ENCODE measurements at regions not wholly inside any gene's neighbourhood (a gene's known extent, or its start where the extent isn't known, plus 50 kb on each side); places are given as distances from the start of the nearest gene placed in this dataset.

DNA sequence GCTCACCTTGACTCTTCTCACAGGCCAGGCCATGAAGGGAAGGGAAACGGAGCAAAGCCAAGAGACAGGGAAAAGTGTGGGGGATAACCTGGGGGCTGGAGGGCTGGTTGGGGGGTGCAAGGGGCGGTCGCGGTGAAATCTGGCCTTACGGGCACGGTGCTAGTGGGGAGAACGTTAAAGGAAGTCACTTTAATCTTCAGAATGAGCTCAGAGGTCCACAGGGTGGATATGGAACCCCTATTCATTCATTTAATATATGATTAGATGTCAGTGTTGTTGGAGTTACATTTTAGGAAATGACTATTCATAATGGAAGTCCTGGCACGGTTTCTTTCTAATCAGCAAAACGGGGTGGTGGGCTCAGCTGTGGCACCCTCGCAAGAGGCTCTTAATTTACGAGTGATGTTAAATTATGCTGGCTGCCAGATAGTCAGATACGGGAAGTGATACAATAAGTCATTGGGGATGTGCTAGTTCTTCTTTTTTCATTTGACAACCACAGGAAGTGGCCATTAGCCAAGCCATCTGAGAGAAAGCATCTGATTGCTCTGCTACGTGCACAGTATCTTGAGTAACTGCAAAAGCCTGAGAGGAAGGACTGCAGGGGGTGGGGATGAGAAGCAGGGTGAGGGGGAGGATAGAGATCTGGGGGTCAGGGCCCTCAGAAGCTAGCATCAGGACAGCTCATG lies 253.0 kb downstream of the QKI start:
- DNase-seq, result peak in 1 of 5 donors; percentile 9
- no peaks in the 10 kb centered on the region for H3K36me3 Mint-ChIP-seq
- ChIA-PET CTCF (interaction anchor here (1.8 kb wide), 1 partner anchor 14 kb away, joined by 4 read pairs; no protein-coding TSS in a partner anchor), POLR2A (no interaction called here)
- no peaks in the 10 kb centered on the region for H3K9me3 Mint-ChIP-seq
- no peak overlapping the region for H3K4me3 ChIP-seq (ENCODE audit: low read length)
- no peaks in the 10 kb centered on the region for H3K36me3 ChIP-seq (ENCODE audit: insufficient read depth, low read length)
- no peak overlapping the region for H3K27ac ChIP-seq (ENCODE audit: low read depth, low read length)
- no peaks in the 10 kb centered on the region for H3K9me3 ChIP-seq (ENCODE audit: low read length)
- peaks cover 13 to 16% (median 16%) of the 10 kb centered on the region in 3 donors for H3K4me1 Mint-ChIP-seq
- peak overlapping the region in 5 of 7 donors; percentile 29 to 80 (median 65) for H3K4me3 Mint-ChIP-seq
- peak overlapping the region in 5 of 8 donors; percentile 13 to 82 (median 74) for H3K27ac Mint-ChIP-seq
- peaks cover 4% of the 10 kb centered on the region for H3K4me1 ChIP-seq (ENCODE audit: insufficient read depth, low read length)
- no peaks in the 10 kb centered on the region for H3K27me3 ChIP-seq (ENCODE audit: insufficient read depth, low read length, poor library complexity, severe bottlenecking)
- H3K27me3 Mint-ChIP-seq, result peaks cover 0 to 4% of the 10 kb centered on the region in 2 donors

DNA sequence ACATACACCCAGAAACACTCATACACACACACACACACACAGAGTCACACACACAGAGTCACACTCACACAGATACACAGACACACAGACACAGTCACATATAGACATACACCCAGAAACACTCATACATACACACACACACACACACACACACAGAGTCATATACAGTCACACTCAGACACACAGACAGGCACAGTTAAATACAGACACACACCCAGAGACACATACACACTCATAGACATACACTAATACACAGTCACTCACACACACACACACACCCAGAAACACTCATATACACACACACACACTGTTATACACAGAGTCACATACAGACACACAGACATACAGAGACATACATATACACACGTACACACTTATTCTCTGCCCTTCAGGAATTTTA lies 250.9 kb downstream of the QKI start:
- no peaks in the 10 kb centered on the region for H3K36me3 Mint-ChIP-seq
- ChIA-PET CTCF (no interaction called here), POLR2A (no interaction called here)
- peaks cover 3 to 17% of the 10 kb centered on the region in 2 donors for H3K27me3 Mint-ChIP-seq
- peaks cover 3% of the 10 kb centered on the region for H3K27me3 ChIP-seq (ENCODE audit: insufficient read depth, low read length, poor library complexity, severe bottlenecking)
- no peak for DNase-seq
- no peaks in the 10 kb centered on the region for H3K36me3 ChIP-seq (ENCODE audit: insufficient read depth, low read length)
- no peaks in the 10 kb centered on the region for H3K9me3 Mint-ChIP-seq
- H3K9me3 ChIP-seq (ENCODE audit: low read length), result no peaks in the 10 kb centered on the region
- H3K4me1 ChIP-seq (ENCODE audit: insufficient read depth, low read length), result peaks cover 4% of the 10 kb centered on the region
- no peak overlapping the region for H3K27ac Mint-ChIP-seq
- H3K4me1 Mint-ChIP-seq, result peaks cover 13 to 19% (median 16%) of the 10 kb centered on the region in 3 donors
- H3K4me3 Mint-ChIP-seq, result no peak overlapping the region
- H3K4me3 ChIP-seq (ENCODE audit: low read length), result no peak overlapping the region
- H3K27ac ChIP-seq (ENCODE audit: low read depth, low read length), result no peak overlapping the region

- no peak overlapping the region for H3K27ac Mint-ChIP-seq
- H3K9me3 ChIP-seq (ENCODE audit: low read length), result no peaks in the 10 kb centered on the region
- no peaks in the 10 kb centered on the region for H3K36me3 Mint-ChIP-seq
- peaks cover 4% of the 10 kb centered on the region for H3K4me1 ChIP-seq (ENCODE audit: insufficient read depth, low read length)
- no peak overlapping the region for H3K4me3 ChIP-seq (ENCODE audit: low read length)
- no peak for DNase-seq
- no peak overlapping the region for H3K27ac ChIP-seq (ENCODE audit: low read depth, low read length)
- H3K4me3 Mint-ChIP-seq, result no peak overlapping the region
- no peaks in the 10 kb centered on the region for H3K36me3 ChIP-seq (ENCODE audit: insufficient read depth, low read length)
- peaks cover 3 to 17% of the 10 kb centered on the region in 2 donors for H3K27me3 Mint-ChIP-seq
- peaks cover 3% of the 10 kb centered on the region for H3K27me3 ChIP-seq (ENCODE audit: insufficient read depth, low read length, poor library complexity, severe bottlenecking)
- H3K9me3 Mint-ChIP-seq, result no peaks in the 10 kb centered on the region
- H3K4me1 Mint-ChIP-seq, result peaks cover 13 to 19% (median 16%) of the 10 kb centered on the region in 3 donors
- CTCF ChIA-PET, result no interaction called here
- POLR2A ChIA-PET, result no interaction called here
Observed at GRCh38 chr6:163663575-163663974, 249.1 kb downstream of the QKI start.

GRCh38 chr6:163662604-163663225 lies 248.2 kb downstream of the QKI start:
- Histone ChIP-seq H3K36me3 (ENCODE audit: insufficient read depth, low read length) (no peaks in the 10 kb centered on the region), H3K9me3 (ENCODE audit: low read length) (no peaks in the 10 kb centered on the region), H3K4me1 (ENCODE audit: insufficient read depth, low read length) (peaks cover 4% of the 10 kb centered on the region), H3K4me3 (ENCODE audit: low read length) (no peak overlapping the region), H3K27me3 (ENCODE audit: insufficient read depth, low read length, poor library complexity, severe bottlenecking) (peaks cover 3% of the 10 kb centered on the region), H3K27ac (ENCODE audit: low read depth, low read length) (no peak overlapping the region)
- H3K9me3 Mint-ChIP-seq, result no peaks in the 10 kb centered on the region
- no peak for DNase-seq
- peaks cover 3 to 17% of the 10 kb centered on the region in 2 donors for H3K27me3 Mint-ChIP-seq
- no peak overlapping the region for H3K27ac Mint-ChIP-seq
- H3K4me1 Mint-ChIP-seq, result peaks cover 7 to 13% (median 12%) of the 10 kb centered on the region in 3 donors
- CTCF ChIA-PET, result no interaction called here
- no peaks in the 10 kb centered on the region for H3K36me3 Mint-ChIP-seq
- H3K4me3 Mint-ChIP-seq, result no peak overlapping the region
- POLR2A ChIA-PET, result no interaction called here

- Histone ChIP-seq H3K36me3 (ENCODE audit: insufficient read depth, low read length) (no peaks in the 10 kb centered on the region), H3K9me3 (ENCODE audit: low read length) (no peaks in the 10 kb centered on the region), H3K4me1 (ENCODE audit: insufficient read depth, low read length) (no peaks in the 10 kb centered on the region), H3K27ac (ENCODE audit: low read depth, low read length) (no peak overlapping the region), H3K27me3 (ENCODE audit: insufficient read depth, low read length, poor library complexity, severe bottlenecking) (peaks cover 3% of the 10 kb centered on the region), H3K4me3 (ENCODE audit: low read length) (no peak overlapping the region)
- CTCF ChIA-PET, result no interaction called here
- Mint-ChIP-seq H3K36me3 (no peaks in the 10 kb centered on the region), H3K27ac (peak overlapping the region in 1 of 8 donors; percentile 56), H3K27me3 (peaks cover 3 to 24% of the 10 kb centered on the region in 2 donors), H3K9me3 (no peaks in the 10 kb centered on the region), H3K4me1 (peaks cover 0 to 3% (median 0%) of the 10 kb centered on the region in 3 donors), H3K4me3 (no peak overlapping the region)
- DNase-seq, result no peak
- POLR2A ChIA-PET, result no interaction called here
Observed at GRCh38 chr6:163661272-163661671, 246.8 kb downstream of the QKI start.

GRCh38 chr6:163659803-163660202 lies 245.3 kb downstream of the QKI start:
- H3K36me3 ChIP-seq (ENCODE audit: insufficient read depth, low read length), result no peaks in the 10 kb centered on the region
- ChIA-PET POLR2A (no interaction called here), CTCF (no interaction called here)
- no peaks in the 10 kb centered on the region for H3K9me3 ChIP-seq (ENCODE audit: low read length)
- no peaks in the 10 kb centered on the region for H3K4me1 ChIP-seq (ENCODE audit: insufficient read depth, low read length)
- DNase-seq, result no peak
- Mint-ChIP-seq H3K36me3 (no peaks in the 10 kb centered on the region), H3K27me3 (peaks cover 3 to 28% of the 10 kb centered on the region in 2 donors), H3K4me3 (no peak overlapping the region), H3K4me1 (peaks cover 0 to 3% (median 0%) of the 10 kb centered on the region in 3 donors), H3K27ac (no peak overlapping the region), H3K9me3 (no peaks in the 10 kb centered on the region)
- H3K4me3 ChIP-seq (ENCODE audit: low read length), result no peak overlapping the region
- H3K27ac ChIP-seq (ENCODE audit: low read depth, low read length), result no peak overlapping the region
- H3K27me3 ChIP-seq (ENCODE audit: insufficient read depth, low read length, poor library complexity, severe bottlenecking), result peaks cover 3% of the 10 kb centered on the region

DNA sequence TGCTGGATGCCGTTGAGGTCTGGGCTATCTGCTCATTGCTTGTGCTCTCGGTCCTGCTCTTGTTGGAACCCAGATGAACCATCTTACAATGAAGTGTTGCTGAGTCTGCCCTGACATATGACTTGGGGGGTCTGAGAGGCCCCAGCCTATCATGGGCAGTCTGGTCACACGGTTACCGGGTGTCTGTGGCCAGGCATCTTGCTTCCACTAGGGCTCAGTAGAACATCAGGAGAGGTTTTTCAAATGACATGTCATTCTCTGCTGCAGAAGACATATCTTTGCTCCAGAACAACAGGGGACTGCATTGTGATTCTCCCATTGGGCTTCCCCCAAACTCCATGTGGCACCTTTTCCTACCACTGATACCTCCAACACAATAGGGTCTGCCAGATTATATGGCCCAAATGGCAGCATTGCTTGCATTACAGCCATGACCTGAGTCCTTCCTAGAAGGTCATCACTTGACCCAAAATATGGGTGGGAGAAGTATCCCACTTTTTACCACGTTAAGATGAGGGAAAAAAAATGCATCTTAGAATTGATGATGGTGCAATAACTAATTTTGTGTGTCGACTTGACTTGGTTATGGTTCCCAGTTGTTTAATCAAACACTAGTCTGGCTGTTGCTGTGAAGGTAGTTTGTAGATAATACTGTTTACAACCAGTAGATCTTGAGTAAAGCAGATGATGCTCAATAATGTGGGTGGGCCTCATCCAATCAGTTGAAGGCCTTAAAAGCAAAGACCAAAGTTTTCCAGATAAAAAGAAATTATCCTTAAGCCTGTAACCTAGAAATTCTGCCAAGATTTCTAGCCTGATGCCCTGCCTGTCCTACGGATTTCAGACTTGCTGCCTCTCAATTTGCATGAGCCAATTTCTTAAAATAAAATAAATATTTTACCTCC lies 241.0 kb downstream of the QKI start:
- ChIA-PET POLR2A (no interaction called here), CTCF (no interaction called here)
- no peak overlapping the region for H3K27ac ChIP-seq (ENCODE audit: low read depth, low read length)
- Mint-ChIP-seq H3K27ac (no peak overlapping the region), H3K9me3 (no peaks in the 10 kb centered on the region), H3K4me3 (no peak overlapping the region), H3K4me1 (no peaks in the 10 kb centered on the region), H3K27me3 (peaks cover 2 to 14% of the 10 kb centered on the region in 2 donors), H3K36me3 (no peaks in the 10 kb centered on the region)
- no peaks in the 10 kb centered on the region for H3K36me3 ChIP-seq (ENCODE audit: insufficient read depth, low read length)
- no peaks in the 10 kb centered on the region for H3K9me3 ChIP-seq (ENCODE audit: low read length)
- no peak overlapping the region for H3K4me3 ChIP-seq (ENCODE audit: low read length)
- no peaks in the 10 kb centered on the region for H3K27me3 ChIP-seq (ENCODE audit: insufficient read depth, low read length, poor library complexity, severe bottlenecking)
- no peaks in the 10 kb centered on the region for H3K4me1 ChIP-seq (ENCODE audit: insufficient read depth, low read length)
- no peak for DNase-seq
